ENCODE measurements at regions not wholly inside any gene's neighbourhood (a gene's known extent, or its start where the extent isn't known, plus 50 kb on each side); places are given as distances from the start of the nearest gene placed in this dataset.

- no peak for DNase-seq
Measured at GRCh38 chr6:8530785-8531435, 95.6 kb upstream of the SLC35B3 start.

DNA sequence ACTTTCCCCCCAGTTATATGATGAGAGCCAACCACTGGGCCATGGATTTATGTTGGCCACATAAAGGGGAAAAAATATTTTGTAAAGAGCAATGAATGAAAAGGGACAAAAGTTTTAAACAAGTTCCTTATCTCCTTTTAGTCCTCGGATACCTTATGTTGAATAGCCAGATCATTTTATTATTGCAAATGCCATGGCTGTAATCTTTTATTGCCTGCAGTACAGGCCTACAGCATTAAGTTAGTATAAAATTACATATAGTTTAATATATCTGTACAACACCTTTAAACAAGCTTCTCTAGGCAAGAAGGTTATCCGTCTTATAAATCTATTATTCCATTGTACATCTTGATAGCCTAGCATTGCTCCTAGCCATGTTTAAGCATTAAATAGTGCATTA is 93.9 kb upstream of the SLC35B3 start:
- no peak for DNase-seq

DNA sequence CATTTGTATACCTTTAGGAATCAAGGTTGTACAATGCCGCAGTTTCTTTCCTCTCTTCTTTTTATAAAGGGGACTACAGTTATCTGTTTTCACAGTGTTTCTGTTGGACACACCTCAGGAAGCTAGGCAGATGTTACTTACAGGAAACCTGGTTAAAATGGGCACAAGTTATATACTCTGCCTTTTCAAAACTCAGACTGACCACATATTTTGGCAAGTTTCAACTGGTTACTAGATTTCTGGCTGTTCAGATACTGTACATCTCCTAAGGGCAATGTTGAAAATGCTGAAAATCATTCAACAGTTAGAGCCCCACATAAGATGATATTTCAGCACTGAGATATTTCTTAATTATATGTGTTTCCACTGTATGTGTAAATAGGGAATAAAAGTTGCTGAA is 92.5 kb upstream of the SLC35B3 start:
- DNase-seq = no peak

GRCh38 chr6:8526624-8527023 is 91.3 kb upstream of the SLC35B3 start:
- DNase-seq = no peak

DNA sequence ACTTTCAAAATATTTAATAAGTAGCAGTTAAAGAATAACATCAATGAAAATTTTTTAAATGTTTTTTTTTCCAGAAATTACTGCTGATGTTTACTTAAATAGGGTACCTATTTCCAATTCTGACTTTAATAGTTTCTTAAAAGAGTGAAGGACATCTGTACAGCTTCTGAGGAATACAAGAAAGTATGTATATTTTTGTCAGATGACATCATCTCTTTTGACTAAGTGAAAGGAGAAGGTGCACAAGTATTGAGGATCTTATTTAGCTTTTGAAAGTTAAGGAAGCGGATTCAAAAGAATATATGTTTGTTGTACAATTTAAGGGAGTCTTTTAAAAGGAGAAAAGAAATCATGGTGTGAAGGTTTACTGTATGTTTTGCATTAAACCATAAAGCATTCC is 90.0 kb upstream of the SLC35B3 start:
- no peak for DNase-seq

GRCh38 chr6:8513174-8513573 is 77.8 kb upstream of the SLC35B3 start:
- DNase-seq = no peak

DNA sequence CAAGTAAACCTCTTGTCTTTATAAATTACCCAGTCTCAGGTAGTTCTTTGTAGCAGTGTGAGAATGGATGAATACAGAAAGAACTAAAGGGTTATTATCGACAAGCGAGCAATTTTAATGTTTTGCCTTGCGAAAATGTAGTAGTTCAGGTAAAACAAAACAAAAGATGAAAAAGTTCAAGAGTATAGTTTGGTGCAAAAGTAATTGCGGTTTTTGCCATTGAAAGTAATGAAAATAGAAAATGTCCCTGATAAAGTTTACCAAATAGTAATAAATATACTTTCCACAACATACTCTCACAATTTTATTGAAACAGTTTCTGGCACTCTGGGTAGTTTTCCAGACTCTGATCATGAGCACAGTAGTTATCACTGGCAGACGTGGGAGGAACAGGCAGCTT is 71.9 kb upstream of the SLC35B3 start:
- no peak for DNase-seq

DNA sequence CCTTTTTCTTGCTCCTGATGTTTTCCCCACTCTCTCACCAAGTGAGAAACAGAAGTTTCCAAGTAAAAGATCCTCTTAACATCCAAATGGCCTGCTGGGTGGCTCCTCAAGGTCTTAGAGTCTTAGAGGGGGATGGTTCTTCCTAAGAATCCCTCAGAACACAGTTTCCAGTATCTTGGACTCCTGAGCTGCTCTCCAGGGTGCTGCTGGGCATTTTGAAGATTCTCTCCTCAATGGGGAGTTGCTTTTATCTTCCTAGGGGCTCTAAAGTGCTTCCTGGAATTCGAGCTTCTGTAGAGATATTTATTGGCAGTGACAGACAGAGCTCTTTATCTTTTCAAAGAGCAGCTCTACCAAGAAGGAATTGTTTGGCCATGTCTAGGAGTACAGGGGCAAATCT is 70.8 kb upstream of the SLC35B3 start:
- no peak for DNase-seq

- no peak for DNase-seq
Measured at GRCh38 chr6:8499540-8499939, 64.2 kb upstream of the SLC35B3 start.

DNA sequence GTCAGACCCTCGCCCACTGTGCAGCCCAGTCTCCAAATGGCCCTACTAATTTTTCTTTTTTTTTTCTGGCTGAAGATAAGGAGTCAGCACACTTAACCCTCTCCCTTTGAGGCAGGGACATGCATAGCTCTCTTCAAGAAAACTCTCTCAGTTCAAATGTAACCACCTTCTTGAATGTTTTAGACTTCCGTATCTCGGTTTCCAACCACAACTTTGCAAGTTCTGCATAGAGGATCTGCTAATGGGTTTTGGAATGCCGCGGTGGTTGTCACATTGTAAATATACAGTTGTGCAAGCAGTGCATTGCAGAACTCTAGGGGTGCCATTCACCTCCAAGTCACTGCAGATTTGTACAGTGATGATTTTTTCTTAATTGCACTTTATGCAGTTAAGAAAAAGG is 59.4 kb upstream of the SLC35B3 start:
- no peak for DNase-seq

GRCh38 chr6:8492536-8493133 is 57.3 kb upstream of the SLC35B3 start:
- DNase-seq = no peak

Data from NCI-H774 (cell line).